HUDEP-2 (cell line): ENCODE measurements at regions not wholly inside any gene's neighbourhood (a gene's known extent, or its start where the extent isn't known, plus 50 kb on each side); places are given as distances from the start of the nearest gene placed in this dataset.
"Not testable (repeated sequence)": the region's sequence is repeated elsewhere in the genome, so short reads cannot be mapped to it uniquely, and the experiment has no call there.

Experiments used
- DNase-seq, 76 experiments: peaks; one replicate each; lab custom pipeline; 2025; ENCODE audit not compliant: unreplicated experiment in 76 of 76; lab: John Stamatoyannopoulos, UW

- no peak for DNase-seq
Measured at GRCh38 chr3:174336784-174337183, 522.4 kb upstream of the NAALADL2 start.

- no peak for DNase-seq
Measured at GRCh38 chr3:174337227-174337626, 521.9 kb upstream of the NAALADL2 start.

- DNase-seq: no peak
Measured at GRCh38 chr3:174340624-174341587, 518.2 kb upstream of the NAALADL2 start.

GRCh38 chr3:174342171-174342570, 517.0 kb upstream of the NAALADL2 start:
- DNase-seq: no peak

GRCh38 chr3:174342941-174343501, 516.1 kb upstream of the NAALADL2 start:
- no peak for DNase-seq

GRCh38 chr3:174346141-174346540, 513.0 kb upstream of the NAALADL2 start:
- DNase-seq: no peak

- DNase-seq: no peak
Measured at GRCh38 chr3:174346571-174346970, 512.6 kb upstream of the NAALADL2 start.

GRCh38 chr3:174347474-174348138, 511.5 kb upstream of the NAALADL2 start:
- DNase-seq: no peak

- no peak for DNase-seq
Measured at GRCh38 chr3:174352227-174352626, 506.9 kb upstream of the NAALADL2 start.

- DNase-seq: no peak
Measured at GRCh38 chr3:174355505-174355904, 503.6 kb upstream of the NAALADL2 start.

GRCh38 chr3:174356596-174356995, 502.5 kb upstream of the NAALADL2 start:
- no peak for DNase-seq

- DNase-seq: no peak
Measured at GRCh38 chr3:174358252-174358651, 500.9 kb upstream of the NAALADL2 start.

- DNase-seq: no peak
Measured at GRCh38 chr3:174362556-174362955, 496.6 kb upstream of the NAALADL2 start.

- DNase-seq: no peak
Measured at GRCh38 chr3:174363256-174363655, 495.9 kb upstream of the NAALADL2 start.

- no peak for DNase-seq
Measured at GRCh38 chr3:174365796-174366195, 493.3 kb upstream of the NAALADL2 start.

GRCh38 chr3:174366904-174367303, 492.2 kb upstream of the NAALADL2 start:
- DNase-seq: not testable (repeated sequence)

GRCh38 chr3:174376346-174376745, 482.8 kb upstream of the NAALADL2 start:
- DNase-seq: no peak

GRCh38 chr3:174377096-174377495, 482.0 kb upstream of the NAALADL2 start:
- DNase-seq: no peak

- DNase-seq: no peak
Measured at GRCh38 chr3:174377684-174378083, 481.4 kb upstream of the NAALADL2 start.

GRCh38 chr3:174382878-174383277, 476.3 kb upstream of the NAALADL2 start:
- DNase-seq: no peak

- DNase-seq: no peak
Measured at GRCh38 chr3:174387736-174388135, 471.4 kb upstream of the NAALADL2 start.
